K562 (cell line): ENCODE measurements at regions not wholly inside any gene's neighbourhood (a gene's known extent, or its start where the extent isn't known, plus 50 kb on each side); places are given as distances from the start of the nearest gene placed in this dataset.

ENCODE experiments used
- BRCA1 ChIP-seq, 2 experiments: fragments of 450-650 bp in 1 of 2; sonication (generic) in 1 of 2; formaldehyde crosslinking in 1 of 2; IDR thresholded peaks; 2 replicates each; pipeline versions ENCODE4 v1.5.0 to v1.6.1; 2017 to 2020; ENCODE audit warnings: mild to moderate bottlenecking in 1 of 2, missing genetic modification reagents in 1 of 2
- DPF2 ChIP-seq: fragments of 450-650 bp; IDR thresholded peaks from 2 replicates; pipeline ENCODE4 v1.6.1; 2016
- GATAD2A ChIP-seq: fragments of 450-650 bp; IDR thresholded peaks from 2 replicates; pipeline ENCODE4 v1.6.1; 2017
- MAX ChIP-seq: sonication (generic); formaldehyde crosslinking; IDR thresholded peaks from 2 replicates; pipeline ENCODE4 v1.9.0; 2022; ENCODE audit warnings: mild to moderate bottlenecking, missing genetic modification reagents
- TBP ChIP-seq: optimal IDR thresholded peaks from 2 replicates; pipeline ENCODE3; 2011; ENCODE audit warnings: low read depth, low read length, improper control_type of control experiment
- TFAP4 ChIP-seq: sonication (generic); formaldehyde crosslinking; IDR thresholded peaks from 2 replicates; pipeline ENCODE4 v1.8.0; 2022; ENCODE audit warnings: missing genetic modification reagents, mild to moderate bottlenecking, moderate library complexity, borderline replicate concordance
- ZBTB11 ChIP-seq, 3 experiments: fragments of 200-800 bp in 1 of 3; fragments of 250-450 bp in 1 of 3; fragments of 450-650 bp in 1 of 3; sonication (Bioruptor Pico) in 1 of 3; sonication (Bioruptor generic) in 1 of 3; formaldehyde crosslinking in 1 of 3; IDR thresholded peaks; 2 replicates each; pipeline versions ENCODE4 v1.6.1 to v1.8.0; 2016 to 2022; ENCODE audit warnings: mild to moderate bottlenecking in 2 of 3, missing genetic modification characterization in 2 of 3, missing compliant biosample characterization in 1 of 3, moderate library complexity in 1 of 3
- ZBTB40 ChIP-seq, 2 experiments: fragments of 450-650 bp in 1 of 2; sonication (generic) in 1 of 2; formaldehyde crosslinking in 1 of 2; IDR thresholded peaks; 2 replicates each; pipeline versions ENCODE4 v1.7.1 to v1.9.0; 2016 to 2022; ENCODE audit warnings: inconsistent platforms in 1 of 2, mild to moderate bottlenecking in 1 of 2, missing genetic modification reagents in 1 of 2
- ZNF23 ChIP-seq: fragments of 250-450 bp; sonication (Bioruptor Pico); IDR thresholded peaks from 2 replicates; pipeline ENCODE4 v1.4.0; 2020; ENCODE audit warnings: mild to moderate bottlenecking
- ZNF3 ChIP-seq: fragments of 250-450 bp; sonication (Bioruptor Pico); IDR thresholded peaks from 2 replicates; pipeline ENCODE4 v1.5.0; 2021; ENCODE audit warnings: mild to moderate bottlenecking, moderate library complexity
- ZNF384 ChIP-seq: IDR thresholded peaks from 2 replicates; pipeline ENCODE4 v1.6.1; 2012; ENCODE audit warnings: low read depth, low read length, improper control_type of control experiment

- TF ChIP-seq BRCA1 (IDR thresholded peaks at IDR 0.05), result no peak
- TF ChIP-seq BRCA1 (CRISPR knock-in tag; IDR thresholded peaks at IDR 0.05), result 0 out of 2 replicates have a peak, but pooled peaks have one; percentile 78
- peak; percentile 43; the same call in 1 of the 2 replicates for TF ChIP-seq TFAP4 (CRISPR knock-in tag)
- peak; percentile 9; the same call in 1 of the 2 replicates for TF ChIP-seq DPF2
- TF ChIP-seq ZBTB11 (CRISPR knock-in tag; IDR thresholded peaks at IDR 0.05), result 0 out of 6 replicates have a peak, but pooled peaks of 1 of the 3 experiments have one; percentile 39
- no peak for TF ChIP-seq ZNF23 (CRISPR knock-in tag)
- TF ChIP-seq TBP, result no peak
- TF ChIP-seq GATAD2A, result no peak
- TF ChIP-seq ZNF3, result no peak
- TF ChIP-seq MAX, result no peak
- TF ChIP-seq ZBTB40 (IDR thresholded peaks at IDR 0.05), result peak; percentile 41; the same call in 1 of the 2 replicates
- no peak for TF ChIP-seq ZBTB40 (CRISPR knock-in tag; IDR thresholded peaks at IDR 0.05)
- peak; percentile 92 for TF ChIP-seq ZNF384
Measured at GRCh38 chr12:116384691-116385485, 107.4 kb upstream of the MED13L start (continued).
